Osteoblast (primary cell): ENCODE measurements at regions not wholly inside any gene's neighbourhood (a gene's known extent, or its start where the extent isn't known, plus 50 kb on each side); places are given as distances from the start of the nearest gene placed in this dataset.

Experiments used
- DNase-seq: peaks from one replicate; pipeline ENCODE4 v3.0.0; 2011; ENCODE audit warnings: low spot score, mixed read lengths; ENCODE audit not compliant: insufficient read length; ENCODE audit errors: missing footprints
- H2AFZ ChIP-seq: 2 replicates; pipeline ENCODE4 v1.6.0; 2011; ENCODE audit warnings: mild to moderate bottlenecking, low read length
- H3K27ac ChIP-seq: 2 replicates; pipeline ENCODE4 v1.5.1; 2011; ENCODE audit warnings: mild to moderate bottlenecking, low read depth, low read length, moderate library complexity
- H3K27me3 ChIP-seq: 2 replicates; pipeline ENCODE4 v1.6.0; 2012; ENCODE audit warnings: mild to moderate bottlenecking, control low read depth, inconsistent platforms, low read length, moderate library complexity; ENCODE audit not compliant: insufficient read depth
- H3K36me3 ChIP-seq: 2 replicates; pipeline ENCODE4 v1.5.1; 2011; ENCODE audit warnings: mild to moderate bottlenecking, low read length, control low read depth, moderate library complexity; ENCODE audit not compliant: insufficient read depth
- H3K4me1 ChIP-seq: 2 replicates; pipeline ENCODE4 v1.5.1; 2011; ENCODE audit warnings: mild to moderate bottlenecking, low read length, control low read depth, moderate library complexity; ENCODE audit not compliant: insufficient read depth
- H3K4me2 ChIP-seq: 2 replicates; pipeline ENCODE4 v1.6.0; 2011; ENCODE audit warnings: mild to moderate bottlenecking, low read length; ENCODE audit not compliant: insufficient read depth
- H3K4me3 ChIP-seq: fragments of 200-600 bp; sonication (generic); 3 replicates; pipeline ENCODE4 v1.5.1; 2012; ENCODE audit warnings: mild to moderate bottlenecking, low read length, inconsistent platforms; ENCODE audit not compliant: insufficient read depth
- H3K79me2 ChIP-seq: 2 replicates; pipeline ENCODE4 v1.6.0; 2012; ENCODE audit warnings: mild to moderate bottlenecking, low read length, control low read depth, inconsistent platforms; ENCODE audit not compliant: insufficient read depth
- H3K9me3 ChIP-seq: 2 replicates; pipeline ENCODE4 v1.5.1; 2011; ENCODE audit warnings: low read depth, low read length, control low read depth
- H4K20me1 ChIP-seq: 2 replicates; pipeline ENCODE4 v1.6.0; 2012; ENCODE audit warnings: mild to moderate bottlenecking, low read length, control low read depth; ENCODE audit not compliant: insufficient read depth
- TF ChIP-seq, protein P1 (sequence below): IDR thresholded peaks from 2 replicates; pipeline ENCODE4 v1.5.1; 2011; ENCODE audit warnings: mild to moderate bottlenecking, low read depth, low read length, moderate library complexity; ENCODE audit errors: extremely low read depth

DNA sequence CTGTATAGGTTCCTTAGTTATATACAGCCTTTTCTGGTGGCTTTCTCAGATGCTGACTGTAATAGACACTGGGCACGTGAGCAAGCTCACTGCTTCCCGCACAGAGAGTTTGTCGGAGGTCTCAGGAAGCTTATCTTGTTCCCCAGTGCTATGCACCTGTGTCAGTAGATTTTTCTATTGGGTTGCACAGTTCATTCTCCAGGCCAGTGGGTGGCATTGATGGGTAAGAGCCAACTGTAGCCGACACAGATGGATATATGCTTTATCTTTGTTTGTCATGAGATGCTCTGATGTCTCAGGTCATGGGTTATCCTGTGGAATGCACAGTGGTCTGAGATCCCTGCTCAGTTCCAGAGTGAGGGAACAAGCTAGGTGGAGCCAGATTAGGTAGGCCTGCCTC is 293.0 kb downstream of the GRB14 start:
- no peaks in the 10 kb centered on the region for H3K36me3 ChIP-seq
- H3K9me3 ChIP-seq = no peaks in the 10 kb centered on the region
- H3K79me2 ChIP-seq = no peaks in the 10 kb centered on the region
- no peaks in the 10 kb centered on the region for H3K27me3 ChIP-seq
- H4K20me1 ChIP-seq = no peaks in the 10 kb centered on the region
- no peak overlapping the region for H3K4me2 ChIP-seq
- H3K4me3 ChIP-seq = no peak overlapping the region
- H2AFZ ChIP-seq = no peak overlapping the region
- no peaks in the 10 kb centered on the region for H3K4me1 ChIP-seq
- TF ChIP-seq, protein P1, sequence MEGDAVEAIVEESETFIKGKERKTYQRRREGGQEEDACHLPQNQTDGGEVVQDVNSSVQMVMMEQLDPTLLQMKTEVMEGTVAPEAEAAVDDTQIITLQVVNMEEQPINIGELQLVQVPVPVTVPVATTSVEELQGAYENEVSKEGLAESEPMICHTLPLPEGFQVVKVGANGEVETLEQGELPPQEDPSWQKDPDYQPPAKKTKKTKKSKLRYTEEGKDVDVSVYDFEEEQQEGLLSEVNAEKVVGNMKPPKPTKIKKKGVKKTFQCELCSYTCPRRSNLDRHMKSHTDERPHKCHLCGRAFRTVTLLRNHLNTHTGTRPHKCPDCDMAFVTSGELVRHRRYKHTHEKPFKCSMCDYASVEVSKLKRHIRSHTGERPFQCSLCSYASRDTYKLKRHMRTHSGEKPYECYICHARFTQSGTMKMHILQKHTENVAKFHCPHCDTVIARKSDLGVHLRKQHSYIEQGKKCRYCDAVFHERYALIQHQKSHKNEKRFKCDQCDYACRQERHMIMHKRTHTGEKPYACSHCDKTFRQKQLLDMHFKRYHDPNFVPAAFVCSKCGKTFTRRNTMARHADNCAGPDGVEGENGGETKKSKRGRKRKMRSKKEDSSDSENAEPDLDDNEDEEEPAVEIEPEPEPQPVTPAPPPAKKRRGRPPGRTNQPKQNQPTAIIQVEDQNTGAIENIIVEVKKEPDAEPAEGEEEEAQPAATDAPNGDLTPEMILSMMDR = no peak
- no peak overlapping the region for H3K27ac ChIP-seq
- DNase-seq = no peak

DNA sequence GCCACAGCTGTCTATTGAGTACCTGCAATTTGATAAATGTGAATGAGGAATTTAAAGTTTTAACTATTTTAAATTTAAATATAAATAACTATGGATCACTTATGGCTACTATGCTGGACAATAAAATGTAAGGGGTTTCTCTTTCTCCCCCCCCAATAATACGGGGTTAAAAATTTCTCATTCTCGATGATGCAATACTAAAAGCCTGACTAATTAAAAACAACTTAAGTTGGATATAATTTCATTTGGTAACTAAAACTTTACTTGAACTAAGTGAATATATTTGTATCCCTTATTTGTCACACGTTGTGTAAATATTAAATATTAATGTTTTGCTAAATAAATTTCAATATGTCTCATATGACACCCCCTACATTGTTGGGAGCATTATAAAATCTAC is 297.3 kb downstream of the GRB14 start:
- H3K4me2 ChIP-seq = no peak overlapping the region
- H3K27me3 ChIP-seq = no peaks in the 10 kb centered on the region
- TF ChIP-seq, protein P1 = no peak
- no peaks in the 10 kb centered on the region for H3K36me3 ChIP-seq
- no peaks in the 10 kb centered on the region for H3K9me3 ChIP-seq
- DNase-seq = no peak
- H3K27ac ChIP-seq = no peak overlapping the region
- H3K79me2 ChIP-seq = no peaks in the 10 kb centered on the region
- H3K4me1 ChIP-seq = no peaks in the 10 kb centered on the region
- H4K20me1 ChIP-seq = no peaks in the 10 kb centered on the region
- no peak overlapping the region for H2AFZ ChIP-seq
- no peak overlapping the region for H3K4me3 ChIP-seq

DNA sequence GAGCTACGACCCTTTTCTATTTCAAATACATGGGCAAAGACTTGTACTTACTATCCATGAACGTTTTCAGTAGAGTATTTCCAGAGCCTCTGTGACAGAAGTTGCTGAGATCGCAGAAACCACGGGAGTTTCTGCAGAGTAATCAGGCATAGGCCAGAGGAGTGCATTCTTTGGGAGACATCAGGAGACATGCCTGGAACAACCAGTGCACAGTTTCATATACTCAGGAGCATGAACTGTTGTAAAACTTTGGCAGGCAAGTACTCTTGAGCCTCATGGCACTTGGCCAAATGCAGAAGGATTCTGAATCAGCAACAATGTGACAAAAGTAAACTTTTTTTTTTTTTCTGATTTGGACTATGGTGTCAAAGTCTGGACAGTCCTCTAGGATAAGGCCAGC is 307.1 kb downstream of the GRB14 start:
- TF ChIP-seq, protein P1 = no peak
- Histone ChIP-seq H3K27me3 (no peaks in the 10 kb centered on the region), H3K36me3 (no peaks in the 10 kb centered on the region), H3K4me2 (no peak overlapping the region), H3K4me1 (no peaks in the 10 kb centered on the region), H4K20me1 (no peaks in the 10 kb centered on the region), H2AFZ (no peak overlapping the region), H3K79me2 (no peaks in the 10 kb centered on the region), H3K9me3 (no peaks in the 10 kb centered on the region), H3K27ac (no peak overlapping the region), H3K4me3 (no peak overlapping the region)
- DNase-seq = no peak

DNA sequence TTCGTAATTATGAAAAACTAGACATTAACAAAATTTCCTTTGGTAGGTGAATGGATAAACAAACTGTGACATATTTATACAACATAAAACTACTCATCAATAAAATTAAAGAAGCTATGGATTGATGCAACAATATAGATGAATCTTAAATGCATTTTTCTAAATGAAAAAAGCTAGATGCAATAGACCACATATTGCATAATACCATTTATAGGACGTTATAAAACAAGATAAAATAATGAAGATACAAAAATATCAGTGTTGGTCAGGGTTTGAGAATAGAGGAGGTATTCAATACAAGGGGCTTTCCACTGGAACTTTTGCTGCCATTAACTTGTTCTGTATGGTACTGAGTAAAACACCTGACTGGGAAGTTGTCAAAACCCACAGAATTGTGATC is 314.4 kb downstream of the GRB14 start:
- H3K27ac ChIP-seq = no peak overlapping the region
- H3K4me2 ChIP-seq = no peak overlapping the region
- H2AFZ ChIP-seq = no peak overlapping the region
- H3K9me3 ChIP-seq = no peaks in the 10 kb centered on the region
- H3K36me3 ChIP-seq = no peaks in the 10 kb centered on the region
- TF ChIP-seq, protein P1 = no peak
- H4K20me1 ChIP-seq = no peaks in the 10 kb centered on the region
- H3K27me3 ChIP-seq = no peaks in the 10 kb centered on the region
- no peaks in the 10 kb centered on the region for H3K79me2 ChIP-seq
- no peak for DNase-seq
- H3K4me1 ChIP-seq = no peaks in the 10 kb centered on the region
- no peak overlapping the region for H3K4me3 ChIP-seq
